ENCODE measurements at regions not wholly inside any gene's neighbourhood (a gene's known extent, or its start where the extent isn't known, plus 50 kb on each side); places are given as distances from the start of the nearest gene placed in this dataset.

DNA sequence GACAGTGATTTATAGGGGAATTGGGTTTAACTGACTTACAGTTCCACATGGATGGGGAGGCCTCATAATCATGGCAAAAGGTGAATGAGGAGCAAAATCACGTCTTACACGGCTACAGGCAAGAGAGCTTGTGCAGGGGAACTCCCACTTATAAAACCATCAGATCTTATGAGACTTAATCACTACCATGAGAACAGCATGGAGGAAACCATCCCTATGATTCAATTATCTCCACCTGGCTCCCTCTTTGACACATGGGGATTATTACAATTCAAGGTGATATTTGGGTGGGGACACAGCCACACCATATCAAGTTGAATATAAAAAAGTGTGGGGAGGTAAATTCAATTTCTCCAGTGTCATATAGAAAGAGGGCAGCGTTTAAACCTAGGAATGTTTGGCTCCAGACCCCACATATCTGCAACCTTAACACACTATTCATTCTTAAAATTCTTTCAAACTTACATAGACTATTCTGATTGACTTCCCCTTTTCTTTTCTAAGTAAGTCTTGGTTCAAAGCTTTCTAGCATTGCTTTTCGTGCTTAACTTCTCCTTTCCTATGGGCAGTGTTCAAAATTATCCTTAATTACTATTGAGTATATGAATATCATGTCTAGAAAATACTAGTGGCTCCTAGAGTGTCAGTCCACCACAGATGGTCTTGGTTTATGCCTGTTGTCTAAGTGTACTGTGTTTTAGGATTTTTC is 446.7 kb upstream of the GBE1 start:
- TF ChIP-seq, protein P1, sequence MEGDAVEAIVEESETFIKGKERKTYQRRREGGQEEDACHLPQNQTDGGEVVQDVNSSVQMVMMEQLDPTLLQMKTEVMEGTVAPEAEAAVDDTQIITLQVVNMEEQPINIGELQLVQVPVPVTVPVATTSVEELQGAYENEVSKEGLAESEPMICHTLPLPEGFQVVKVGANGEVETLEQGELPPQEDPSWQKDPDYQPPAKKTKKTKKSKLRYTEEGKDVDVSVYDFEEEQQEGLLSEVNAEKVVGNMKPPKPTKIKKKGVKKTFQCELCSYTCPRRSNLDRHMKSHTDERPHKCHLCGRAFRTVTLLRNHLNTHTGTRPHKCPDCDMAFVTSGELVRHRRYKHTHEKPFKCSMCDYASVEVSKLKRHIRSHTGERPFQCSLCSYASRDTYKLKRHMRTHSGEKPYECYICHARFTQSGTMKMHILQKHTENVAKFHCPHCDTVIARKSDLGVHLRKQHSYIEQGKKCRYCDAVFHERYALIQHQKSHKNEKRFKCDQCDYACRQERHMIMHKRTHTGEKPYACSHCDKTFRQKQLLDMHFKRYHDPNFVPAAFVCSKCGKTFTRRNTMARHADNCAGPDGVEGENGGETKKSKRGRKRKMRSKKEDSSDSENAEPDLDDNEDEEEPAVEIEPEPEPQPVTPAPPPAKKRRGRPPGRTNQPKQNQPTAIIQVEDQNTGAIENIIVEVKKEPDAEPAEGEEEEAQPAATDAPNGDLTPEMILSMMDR (IDR thresholded peaks at IDR 0.05), result no peak
- TF ChIP-seq POLR2A (IDR thresholded peaks at IDR 0.05), result no peak
- no peak for TF ChIP-seq EP300 (IDR thresholded peaks at IDR 0.05)
- no peak for TF ChIP-seq POLR2AphosphoS5 (IDR thresholded peaks at IDR 0.05)
- ATAC-seq, result no peak
- Histone ChIP-seq H3K9me3 (no peaks in the 10 kb centered on the region), H3K27me3 (no peaks in the 10 kb centered on the region), H3K27ac (no peak overlapping the region), H3K4me3 (no peak overlapping the region), H3K36me3 (no peaks in the 10 kb centered on the region), H3K4me1 (no peaks in the 10 kb centered on the region)
- 50 to 59% methylated on average over 4 of the region's 4 CpGs for WGBS, 2 donors (ENCODE audit: low coverage in 1 of 2)

DNA sequence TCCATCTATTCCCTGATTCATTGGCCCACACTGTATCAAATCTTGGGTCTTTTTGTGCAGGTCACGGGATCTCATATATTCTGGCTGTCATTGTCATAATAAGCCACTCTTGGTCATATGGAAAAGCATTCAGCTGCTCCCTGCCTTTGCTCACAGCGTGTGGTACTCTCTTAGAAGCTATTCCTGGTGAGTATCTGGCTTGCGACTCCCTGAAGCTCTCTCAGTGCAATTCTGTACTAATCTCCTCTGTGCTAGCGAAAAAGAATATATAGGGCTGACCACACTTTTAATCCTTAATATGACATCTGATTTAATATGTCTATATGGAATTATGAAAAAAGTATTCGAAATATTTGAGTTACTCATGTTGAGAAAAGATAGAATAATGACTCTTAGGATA is 440.8 kb upstream of the GBE1 start:
- Histone ChIP-seq H3K27me3 (no peaks in the 10 kb centered on the region), H3K36me3 (no peaks in the 10 kb centered on the region), H3K4me3 (no peak overlapping the region), H3K4me1 (no peaks in the 10 kb centered on the region), H3K9me3 (no peaks in the 10 kb centered on the region), H3K27ac (no peak overlapping the region)
- TF ChIP-seq POLR2A (IDR thresholded peaks at IDR 0.05) (no peak), POLR2AphosphoS5 (IDR thresholded peaks at IDR 0.05) (no peak), EP300 (IDR thresholded peaks at IDR 0.05) (no peak)
- TF ChIP-seq, protein P1 (IDR thresholded peaks at IDR 0.05), result no peak
- no peak for ATAC-seq
- 70 to 90% methylated on average over 3 to 5 of the region's 5 CpGs for WGBS, 2 donors (ENCODE audit: low coverage in 1 of 2)

DNA sequence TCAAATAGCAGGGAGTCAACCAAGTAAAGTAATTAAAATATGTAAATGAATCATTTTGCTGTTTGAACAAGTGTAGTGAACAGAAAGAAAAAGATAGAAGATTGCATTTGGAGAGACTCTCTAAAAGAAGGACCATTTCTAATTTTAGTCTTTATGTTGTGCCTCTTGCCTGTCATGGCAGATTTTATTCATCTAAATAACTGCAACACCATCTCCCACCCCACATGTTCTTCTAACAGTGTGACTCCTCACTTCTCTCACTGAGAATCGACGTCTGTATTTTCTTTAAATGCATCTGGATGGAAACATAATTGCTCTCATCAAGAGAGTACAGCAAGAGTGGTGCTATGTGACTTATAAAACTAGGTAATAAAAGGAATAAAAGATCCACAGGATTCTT is 439.9 kb upstream of the GBE1 start:
- no peak overlapping the region for H3K4me3 ChIP-seq
- H3K4me1 ChIP-seq, result no peaks in the 10 kb centered on the region
- WGBS, 2 donors (ENCODE audit: low coverage in 1 of 2), result 77 to 83% methylated on average over 2 of the region's 2 CpGs
- TF ChIP-seq POLR2A (IDR thresholded peaks at IDR 0.05), result no peak
- TF ChIP-seq EP300 (IDR thresholded peaks at IDR 0.05), result no peak
- TF ChIP-seq, protein P1 (IDR thresholded peaks at IDR 0.05), result no peak
- no peak for TF ChIP-seq POLR2AphosphoS5 (IDR thresholded peaks at IDR 0.05)
- no peak overlapping the region for H3K27ac ChIP-seq
- H3K9me3 ChIP-seq, result no peaks in the 10 kb centered on the region
- H3K36me3 ChIP-seq, result no peaks in the 10 kb centered on the region
- H3K27me3 ChIP-seq, result no peaks in the 10 kb centered on the region
- ATAC-seq, result no peak

DNA sequence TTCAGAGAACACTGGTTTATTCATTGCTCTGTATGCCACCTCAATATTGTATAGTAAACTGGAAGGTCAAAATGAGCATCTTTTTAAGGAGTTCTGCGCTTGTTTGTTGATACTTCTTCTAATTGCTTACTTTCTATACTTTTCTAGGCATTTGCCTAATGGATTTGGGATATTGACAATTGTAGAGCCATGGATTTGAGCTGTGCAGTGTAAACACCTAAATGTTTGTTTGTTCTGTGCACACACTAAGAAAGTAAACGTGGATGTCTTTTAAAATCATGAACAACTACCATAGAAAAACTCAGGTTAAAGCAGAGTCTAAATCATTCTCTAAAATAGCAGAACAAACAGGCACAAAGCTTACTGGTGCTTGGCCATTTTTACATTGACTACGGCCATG is 436.6 kb upstream of the GBE1 start:
- no peak overlapping the region for H3K4me3 ChIP-seq
- no peak for ATAC-seq
- H3K4me1 ChIP-seq, result no peaks in the 10 kb centered on the region
- TF ChIP-seq EP300 (IDR thresholded peaks at IDR 0.05) (no peak), POLR2A (IDR thresholded peaks at IDR 0.05) (no peak), POLR2AphosphoS5 (IDR thresholded peaks at IDR 0.05) (no peak)
- TF ChIP-seq, protein P1 (IDR thresholded peaks at IDR 0.05), result no peak
- H3K36me3 ChIP-seq, result no peaks in the 10 kb centered on the region
- H3K27ac ChIP-seq, result no peak overlapping the region
- H3K9me3 ChIP-seq, result no peaks in the 10 kb centered on the region
- 68 to 81% methylated on average over 3 of the region's 3 CpGs for WGBS, 2 donors (ENCODE audit: low coverage in 1 of 2)
- no peaks in the 10 kb centered on the region for H3K27me3 ChIP-seq

DNA sequence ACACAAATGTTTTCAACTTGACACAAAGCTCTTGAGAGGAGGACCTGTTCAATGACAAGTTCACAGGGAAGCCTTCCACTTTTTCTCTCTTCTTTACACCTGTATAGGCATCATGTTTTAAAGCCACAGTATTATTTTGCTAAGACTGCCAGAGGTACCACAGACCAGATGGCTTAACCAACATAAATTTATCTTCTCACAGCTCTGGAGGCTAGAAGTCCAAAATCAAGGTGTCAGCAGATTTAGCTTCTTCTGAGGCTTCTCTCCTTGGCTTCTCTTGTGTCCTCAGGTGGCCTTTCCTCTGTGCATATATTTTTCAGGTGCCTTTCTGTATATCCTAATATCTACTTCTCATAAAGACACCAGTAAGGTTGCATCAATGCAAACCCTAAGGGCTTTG is 435.2 kb upstream of the GBE1 start:
- no peaks in the 10 kb centered on the region for H3K36me3 ChIP-seq
- no peak for ATAC-seq
- H3K27ac ChIP-seq, result no peak overlapping the region
- H3K4me1 ChIP-seq, result no peaks in the 10 kb centered on the region
- H3K27me3 ChIP-seq, result no peaks in the 10 kb centered on the region
- H3K9me3 ChIP-seq, result no peaks in the 10 kb centered on the region
- no peak overlapping the region for H3K4me3 ChIP-seq
- no peak for TF ChIP-seq EP300 (IDR thresholded peaks at IDR 0.05)
- TF ChIP-seq POLR2AphosphoS5 (IDR thresholded peaks at IDR 0.05), result no peak
- TF ChIP-seq, protein P1 (IDR thresholded peaks at IDR 0.05), result no peak
- TF ChIP-seq POLR2A (IDR thresholded peaks at IDR 0.05), result no peak
